CD4-positive, alpha-beta memory T cell (primary cell): ENCODE measurements at regions not wholly inside any gene's neighbourhood (a gene's known extent, or its start where the extent isn't known, plus 50 kb on each side); places are given as distances from the start of the nearest gene placed in this dataset.

ENCODE experiments used
- CTCF ChIA-PET: fragments of 350-600 bp; sonication (Branson Sonifier 250); formaldehyde crosslinking; loops from one replicate; lab custom pipeline; 2021; ENCODE audit warnings: inconsistent platforms; ENCODE audit not compliant: partially characterized antibody; lab: Charles Lee
- POLR2A ChIA-PET: fragments of 350-600 bp; sonication (Branson Sonifier 250); formaldehyde crosslinking; loops from one replicate; lab custom pipeline; 2021; ENCODE audit not compliant: partially characterized antibody; lab: Charles Lee
- DNase-seq, 5 donors: peaks; one replicate each; pipeline versions ENCODE4 v3.0.0 to v3.0.0-alpha.2; 2020 to 2022; ENCODE audit warnings: mixed read lengths in 1 of 5
- H3K27ac ChIP-seq: one replicate; pipeline ENCODE4 v1.7.0; 2013; ENCODE audit warnings: low read depth, low read length
- H3K27me3 ChIP-seq: 2 replicates; pipeline ENCODE4 v1.7.0; 2013; ENCODE audit warnings: mild to moderate bottlenecking, low read length, moderate library complexity; ENCODE audit not compliant: insufficient read depth
- H3K36me3 ChIP-seq: 2 replicates; pipeline ENCODE4 v1.7.0; 2013; ENCODE audit warnings: mild to moderate bottlenecking, low read length, moderate library complexity; ENCODE audit not compliant: insufficient read depth
- H3K4me1 ChIP-seq: 2 replicates; pipeline ENCODE4 v1.7.0; 2013; ENCODE audit warnings: mild to moderate bottlenecking, low read length, moderate library complexity; ENCODE audit not compliant: insufficient read depth
- H3K4me3 ChIP-seq, 2 donors: one replicate each; pipeline ENCODE4 v1.7.0; 2013; ENCODE audit warnings: low read length in 2 of 2, mild to moderate bottlenecking in 1 of 2
- H3K9me3 ChIP-seq, 2 donors: one replicate each; pipeline ENCODE4 v1.7.0; 2013; ENCODE audit warnings: low read length in 2 of 2, control low read depth in 1 of 2; ENCODE audit not compliant: control insufficient read depth in 1 of 2
- H3K27ac Mint-ChIP-seq, 7 donors: one replicate each; pipeline ENCODE4 v1.8.0; 2020 to 2021; ENCODE audit warnings: mixed read lengths in 7 of 7, mild to moderate bottlenecking in 6 of 7, inconsistent platforms in 3 of 7, moderate library complexity in 3 of 7
- H3K27me3 Mint-ChIP-seq, 2 donors: one replicate each; pipeline ENCODE4 v1.8.0; 2020 to 2021; ENCODE audit warnings: mixed read lengths in 2 of 2
- H3K36me3 Mint-ChIP-seq, 2 donors: one replicate each; pipeline ENCODE4 v1.8.0; 2020 to 2021; ENCODE audit warnings: mixed read lengths in 2 of 2, inconsistent platforms in 1 of 2, mild to moderate bottlenecking in 1 of 2
- H3K4me1 Mint-ChIP-seq, 4 donors: one replicate each; pipeline ENCODE4 v1.8.0; 2020 to 2021; ENCODE audit warnings: mixed read lengths in 4 of 4, mild to moderate bottlenecking in 1 of 4
- H3K4me3 Mint-ChIP-seq, 8 donors: one replicate each; pipeline ENCODE4 v1.8.0; 2020 to 2021; ENCODE audit warnings: mixed read lengths in 8 of 8, mild to moderate bottlenecking in 7 of 8, moderate library complexity in 6 of 8, inconsistent platforms in 3 of 8
- H3K9me3 Mint-ChIP-seq, 8 donors: one replicate each; pipeline ENCODE4 v1.8.0; 2020 to 2021; ENCODE audit warnings: mixed read lengths in 8 of 8, mild to moderate bottlenecking in 5 of 8, inconsistent platforms in 3 of 8, moderate library complexity in 1 of 8
- intact Hi-C: fragments of 100-400 bp; cut with micrococcal nuclease; formaldehyde crosslinking; loops from one replicate; pipeline ENCODE4 v1.15.1; 2023

DNA sequence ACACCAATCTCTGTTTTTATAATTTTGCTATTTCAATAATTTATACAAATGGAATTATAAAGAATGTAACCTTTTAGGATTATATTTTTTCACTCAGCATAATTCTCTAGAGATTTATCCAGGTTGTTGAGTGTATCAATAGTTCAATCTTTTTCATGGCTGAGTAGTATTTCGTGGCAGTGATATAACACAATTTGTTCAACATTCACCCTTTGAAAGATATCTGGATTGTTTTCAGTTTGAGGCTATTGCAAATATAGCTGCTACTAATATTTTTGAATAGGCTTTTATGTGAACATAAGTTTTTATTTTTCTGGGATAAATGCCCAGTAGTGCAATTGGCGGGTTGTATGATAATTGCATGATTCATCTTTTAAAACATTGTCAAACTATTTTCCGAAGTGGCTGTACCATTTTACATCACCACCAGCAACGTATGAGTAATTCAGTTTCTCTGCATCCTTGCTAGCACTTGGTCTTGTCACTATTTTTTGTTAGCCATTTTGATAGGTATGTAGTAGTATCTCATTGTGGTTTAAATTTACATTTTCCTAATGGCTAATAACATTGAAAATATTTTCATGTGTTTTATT, 55.6 kb upstream of the ABCD3 start:
- CTCF ChIA-PET = interaction anchor here (1.6 kb wide), 1 partner anchor 8 kb away, joined by 3 read pairs; no protein-coding TSS in a partner anchor
- H3K4me3 ChIP-seq = no peak overlapping the region

DNA sequence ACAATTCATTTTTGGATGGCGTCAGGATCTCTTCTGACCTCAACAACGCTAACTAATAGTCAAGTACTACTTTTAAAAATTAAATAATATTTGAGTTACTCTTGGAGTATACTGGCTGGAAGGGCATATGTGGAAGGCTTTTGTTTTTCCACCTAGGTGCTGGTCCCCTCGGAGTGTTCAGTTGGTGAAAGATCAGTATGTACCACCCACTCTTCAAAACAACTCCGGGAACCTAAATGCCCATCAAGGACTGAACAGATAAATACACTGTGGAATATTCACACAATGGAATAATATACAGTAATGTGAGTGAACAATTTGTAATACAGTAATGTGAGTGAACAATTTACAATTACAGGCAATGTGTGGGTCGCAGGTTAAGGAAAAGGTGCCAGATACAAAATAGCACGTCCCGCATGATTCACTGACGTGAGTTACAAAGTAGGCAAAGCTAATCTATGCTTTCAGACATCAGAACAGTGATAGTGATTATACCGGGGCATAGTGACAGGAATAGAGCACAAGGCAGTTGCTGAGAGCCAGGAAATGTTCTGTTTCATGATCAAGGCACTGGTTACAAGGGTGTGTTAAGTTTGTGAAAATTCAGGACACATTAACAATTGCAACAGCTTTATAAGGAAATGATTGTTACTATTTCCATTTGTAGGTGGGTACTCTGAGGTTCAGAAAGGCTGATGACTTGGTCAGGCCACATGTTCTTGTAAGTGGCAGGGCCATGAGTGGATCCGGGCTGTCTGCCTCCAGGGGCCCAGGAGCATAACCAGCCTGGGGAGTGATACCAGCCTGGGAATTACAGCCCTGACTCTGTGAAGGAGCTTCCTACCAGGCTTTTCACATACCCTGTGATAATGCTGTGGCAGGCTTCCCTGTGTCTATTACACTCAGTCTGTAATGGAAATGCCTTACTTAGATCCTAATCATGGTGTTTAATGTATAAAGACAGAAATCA, 59.3 kb upstream of the ABCD3 start:
- Mint-ChIP-seq H3K4me3 (no peak overlapping the region), H3K27ac (no peak overlapping the region), H3K36me3 (no peaks in the 10 kb centered on the region), H3K9me3 (peaks cover 0 to 16% (median 5%) of the 10 kb centered on the region in 8 donors), H3K4me1 (no peaks in the 10 kb centered on the region), H3K27me3 (peaks cover 1 to 8% of the 10 kb centered on the region in 2 donors)
- CTCF ChIA-PET = no interaction called here
- Histone ChIP-seq H3K27me3 (no peaks in the 10 kb centered on the region), H3K4me3 (no peak overlapping the region), H3K36me3 (no peaks in the 10 kb centered on the region), H3K27ac (no peak overlapping the region), H3K4me1 (no peaks in the 10 kb centered on the region), H3K9me3 (peaks cover 0 to 3% of the 10 kb centered on the region in 2 donors)
- POLR2A ChIA-PET = no interaction called here
- no peak for DNase-seq
- intact Hi-C loops = no loop called here

More for the DNA sequence above, 55.6 kb upstream of the ABCD3 start:
- Mint-ChIP-seq H3K27me3 (peaks cover 6 to 9% of the 10 kb centered on the region in 2 donors), H3K4me1 (no peaks in the 10 kb centered on the region), H3K36me3 (no peaks in the 10 kb centered on the region), H3K27ac (no peak overlapping the region), H3K9me3 (peaks cover 0 to 32% (median 15%) of the 10 kb centered on the region in 8 donors), H3K4me3 (no peak overlapping the region)
- no peak overlapping the region for H3K27ac ChIP-seq
- H3K36me3 ChIP-seq = no peaks in the 10 kb centered on the region
- intact Hi-C loops = no loop called here
- H3K9me3 ChIP-seq = peaks cover 0 to 3% of the 10 kb centered on the region in 2 donors
- no peak for DNase-seq
- POLR2A ChIA-PET = no interaction called here
- no peaks in the 10 kb centered on the region for H3K4me1 ChIP-seq
- H3K27me3 ChIP-seq = no peaks in the 10 kb centered on the region

DNA sequence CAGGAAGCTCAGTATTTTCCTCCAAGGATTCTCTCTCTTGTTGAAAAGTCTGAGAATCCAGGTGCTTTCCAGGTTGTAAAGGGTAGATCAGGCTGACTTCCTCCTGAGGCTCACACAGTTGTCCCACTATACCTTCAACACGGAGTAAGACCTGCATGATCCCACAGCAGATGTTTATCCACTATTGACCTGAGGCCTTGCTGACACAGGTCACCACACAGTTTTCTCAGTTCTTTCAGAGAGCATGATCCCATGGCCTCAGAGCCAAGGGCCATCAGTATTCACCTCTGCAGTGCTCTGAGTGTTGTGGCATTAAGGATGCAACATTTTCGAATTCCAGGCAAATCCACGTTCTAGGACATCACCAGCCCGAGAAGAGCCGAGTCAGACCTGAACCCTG, 60.5 kb upstream of the ABCD3 start:
- Mint-ChIP-seq H3K36me3 (no peaks in the 10 kb centered on the region), H3K27ac (no peak overlapping the region), H3K4me3 (no peak overlapping the region), H3K4me1 (no peaks in the 10 kb centered on the region), H3K27me3 (peaks cover 1 to 13% of the 10 kb centered on the region in 2 donors), H3K9me3 (peaks cover 0 to 7% (median 2%) of the 10 kb centered on the region in 8 donors)
- no peaks in the 10 kb centered on the region for H3K27me3 ChIP-seq
- no peaks in the 10 kb centered on the region for H3K4me1 ChIP-seq
- intact Hi-C loops = no loop called here
- H3K27ac ChIP-seq = no peak overlapping the region
- DNase-seq = no peak
- POLR2A ChIA-PET = no interaction called here
- no peak overlapping the region for H3K4me3 ChIP-seq
- H3K9me3 ChIP-seq = peaks cover 0 to 3% of the 10 kb centered on the region in 2 donors
- no peaks in the 10 kb centered on the region for H3K36me3 ChIP-seq
- CTCF ChIA-PET = no interaction called here

DNA sequence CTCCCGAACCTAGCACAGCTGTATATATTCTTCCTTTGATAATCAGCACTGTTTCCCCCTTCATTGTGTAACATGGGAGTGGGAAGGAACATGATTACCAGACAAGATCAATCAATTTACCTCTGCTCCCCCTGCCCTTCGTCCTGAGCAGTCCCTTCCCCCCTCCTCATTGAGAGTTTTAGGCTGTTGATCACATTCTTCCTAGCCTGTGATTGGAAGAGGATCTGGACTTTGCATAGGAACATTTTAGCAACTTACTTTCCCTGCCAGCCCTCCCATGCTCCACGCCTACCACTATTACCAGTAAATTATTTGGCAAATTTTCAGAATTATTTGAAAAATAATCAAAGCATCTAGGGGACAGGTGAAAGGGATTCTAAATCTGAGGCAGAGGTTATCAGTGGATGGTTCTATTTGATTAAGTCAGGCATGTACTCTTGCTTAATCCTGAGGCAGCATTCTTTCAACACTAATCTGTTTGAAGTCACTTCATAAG, 62.7 kb upstream of the ABCD3 start:
- no peak overlapping the region for H3K27ac ChIP-seq
- Mint-ChIP-seq H3K9me3 (peaks cover 0 to 2% (median 0%) of the 10 kb centered on the region in 8 donors), H3K4me1 (no peaks in the 10 kb centered on the region), H3K27me3 (peaks cover 5 to 17% of the 10 kb centered on the region in 2 donors), H3K4me3 (no peak overlapping the region), H3K27ac (no peak overlapping the region), H3K36me3 (no peaks in the 10 kb centered on the region)
- intact Hi-C loops = no loop called here
- no peak for DNase-seq
- no peaks in the 10 kb centered on the region for H3K4me1 ChIP-seq
- no peaks in the 10 kb centered on the region for H3K36me3 ChIP-seq
- H3K4me3 ChIP-seq = no peak overlapping the region
- H3K27me3 ChIP-seq = no peaks in the 10 kb centered on the region
- H3K9me3 ChIP-seq = no peaks in the 10 kb centered on the region
- ChIA-PET POLR2A (no interaction called here), CTCF (no interaction called here)

DNA sequence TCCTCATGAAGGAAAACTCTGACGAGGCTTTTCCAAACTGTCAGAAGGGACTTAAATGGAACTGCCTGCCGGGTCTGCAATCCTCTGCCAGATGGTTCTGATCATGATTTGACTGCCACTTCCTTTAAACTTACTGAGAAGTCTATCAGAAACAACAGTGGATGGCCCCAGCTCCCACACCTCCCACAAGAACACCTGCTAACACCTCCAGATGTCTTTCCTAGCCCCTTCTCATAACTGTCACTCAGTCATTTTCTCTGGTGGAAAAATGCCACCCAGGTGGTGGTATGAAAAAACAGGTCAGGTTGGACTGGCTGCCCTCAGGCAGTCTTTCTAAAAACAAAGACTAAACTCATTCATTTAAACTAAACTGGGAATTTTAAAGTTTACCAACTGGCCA, 66.7 kb upstream of the ABCD3 start:
- CTCF ChIA-PET = no interaction called here
- Histone ChIP-seq H3K27me3 (no peaks in the 10 kb centered on the region), H3K36me3 (no peaks in the 10 kb centered on the region), H3K4me3 (no peak overlapping the region), H3K4me1 (no peaks in the 10 kb centered on the region), H3K9me3 (no peaks in the 10 kb centered on the region), H3K27ac (no peak overlapping the region)
- POLR2A ChIA-PET = no interaction called here
- Mint-ChIP-seq H3K4me1 (no peaks in the 10 kb centered on the region), H3K27ac (no peak overlapping the region), H3K36me3 (no peaks in the 10 kb centered on the region), H3K9me3 (peaks cover 0 to 5% (median 0%) of the 10 kb centered on the region in 8 donors), H3K27me3 (peaks cover 7 to 18% of the 10 kb centered on the region in 2 donors), H3K4me3 (no peak overlapping the region)
- intact Hi-C loops = no loop called here
- no peak for DNase-seq

DNA sequence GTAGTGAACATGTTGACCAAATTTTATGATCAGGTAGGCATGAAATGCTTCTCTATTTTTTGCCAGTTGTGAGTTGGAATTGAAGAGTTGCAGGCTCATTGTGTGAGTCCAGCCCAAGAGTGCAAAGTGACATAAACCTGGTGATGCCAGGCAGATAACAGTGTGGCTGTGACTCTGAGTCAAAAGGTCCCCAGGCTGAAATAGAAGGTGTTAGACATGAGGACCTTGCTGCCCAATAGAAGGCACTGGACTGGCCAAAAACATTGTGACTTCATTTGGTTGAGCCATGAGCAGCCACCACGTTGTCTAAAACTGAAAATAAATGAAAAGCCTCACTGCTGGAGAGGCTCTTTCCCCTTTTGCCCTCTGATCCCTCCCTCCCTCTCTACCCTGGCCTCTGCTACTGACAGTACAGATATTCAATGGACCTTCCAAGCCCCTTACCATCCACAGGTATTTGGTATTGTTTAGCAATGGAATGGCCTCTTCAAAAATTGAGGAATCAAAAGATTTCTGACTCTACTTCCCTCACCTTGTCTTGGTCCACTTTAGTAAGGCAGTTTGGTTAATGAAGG, 67.8 kb upstream of the ABCD3 start:
- Histone ChIP-seq H3K4me3 (no peak overlapping the region), H3K9me3 (no peaks in the 10 kb centered on the region), H3K36me3 (no peaks in the 10 kb centered on the region), H3K27me3 (no peaks in the 10 kb centered on the region), H3K4me1 (no peaks in the 10 kb centered on the region), H3K27ac (no peak overlapping the region)
- Mint-ChIP-seq H3K27me3 (peaks cover 7 to 14% of the 10 kb centered on the region in 2 donors), H3K36me3 (no peaks in the 10 kb centered on the region), H3K9me3 (peaks cover 0 to 5% (median 0%) of the 10 kb centered on the region in 8 donors), H3K4me1 (no peaks in the 10 kb centered on the region), H3K27ac (no peak overlapping the region), H3K4me3 (no peak overlapping the region)
- no peak for DNase-seq
- ChIA-PET POLR2A (no interaction called here), CTCF (no interaction called here)
- intact Hi-C loops = no loop called here

DNA sequence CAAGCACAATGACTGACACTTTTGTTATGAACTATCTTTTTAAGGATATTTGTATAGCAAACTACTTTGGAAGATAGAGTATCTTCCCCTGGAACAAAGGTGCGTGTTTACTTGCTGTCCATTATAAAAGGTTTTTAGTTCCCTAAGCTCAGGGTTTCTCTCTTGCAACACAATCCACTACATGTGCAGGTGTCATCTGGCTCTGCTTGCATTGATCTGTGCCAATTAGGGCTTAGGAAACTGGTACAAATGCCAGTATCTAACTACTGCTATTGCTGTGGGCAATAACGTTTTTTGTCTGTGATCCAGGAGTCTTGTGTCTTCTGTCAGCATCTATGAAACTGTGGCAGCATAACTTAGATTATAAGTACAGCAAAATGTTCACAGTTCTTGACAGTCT, 68.3 kb upstream of the ABCD3 start:
- Histone ChIP-seq H3K27me3 (no peaks in the 10 kb centered on the region), H3K36me3 (no peaks in the 10 kb centered on the region), H3K27ac (no peak overlapping the region), H3K4me1 (no peaks in the 10 kb centered on the region), H3K9me3 (no peaks in the 10 kb centered on the region), H3K4me3 (no peak overlapping the region)
- peaks cover 0 to 5% (median 0%) of the 10 kb centered on the region in 8 donors for H3K9me3 Mint-ChIP-seq
- POLR2A ChIA-PET = no interaction called here
- no peak overlapping the region for H3K4me3 Mint-ChIP-seq
- no peak for DNase-seq
- CTCF ChIA-PET = no interaction called here
- no peaks in the 10 kb centered on the region for H3K4me1 Mint-ChIP-seq
- peaks cover 7 to 14% of the 10 kb centered on the region in 2 donors for H3K27me3 Mint-ChIP-seq
- H3K27ac Mint-ChIP-seq = no peak overlapping the region
- intact Hi-C loops = no loop called here
- H3K36me3 Mint-ChIP-seq = no peaks in the 10 kb centered on the region
